DMS 273 (cell line): ENCODE measurements at regions not wholly inside any gene's neighbourhood (a gene's known extent, or its start where the extent isn't known, plus 50 kb on each side); places are given as distances from the start of the nearest gene placed in this dataset.
"Not testable (repeated sequence)": the region's sequence is repeated elsewhere in the genome, so short reads cannot be mapped to it uniquely, and the experiment has no call there.

ENCODE experiments used
- DNase-seq: peaks from one replicate; lab custom pipeline; 2025; ENCODE audit not compliant: unreplicated experiment; lab: John Stamatoyannopoulos, UW

GRCh38 chr2:78699696-78700095 is 325.8 kb upstream of the REG3G start:
- no peak for DNase-seq

GRCh38 chr2:78701546-78701945 is 324.0 kb upstream of the REG3G start:
- DNase-seq = no peak

GRCh38 chr2:78707776-78708386 is 317.6 kb upstream of the REG3G start:
- DNase-seq = no peak

- no peak for DNase-seq
Observed at GRCh38 chr2:78710632-78711375, 314.7 kb upstream of the REG3G start.

- DNase-seq = no peak
Observed at GRCh38 chr2:78715293-78715692, 310.2 kb upstream of the REG3G start.

- no peak for DNase-seq
Observed at GRCh38 chr2:78718024-78718423, 307.5 kb upstream of the REG3G start.

GRCh38 chr2:78718473-78718872 is 307.0 kb upstream of the REG3G start:
- no peak for DNase-seq

GRCh38 chr2:78721355-78722033 is 304.0 kb upstream of the REG3G start:
- DNase-seq = no peak

- no peak for DNase-seq
Observed at GRCh38 chr2:78734221-78734620, 291.3 kb upstream of the REG3G start.

GRCh38 chr2:78739282-78739681 is 286.2 kb upstream of the REG3G start:
- no peak for DNase-seq

- no peak for DNase-seq
Observed at GRCh38 chr2:78749638-78750037, 275.9 kb upstream of the REG3G start.

GRCh38 chr2:78750219-78750618 is 275.3 kb upstream of the REG3G start:
- no peak for DNase-seq

- no peak for DNase-seq
Observed at GRCh38 chr2:78754930-78755329, 270.6 kb upstream of the REG3G start.

GRCh38 chr2:78757191-78757590 is 268.3 kb upstream of the REG3G start:
- DNase-seq = no peak

GRCh38 chr2:78757640-78758039 is 267.9 kb upstream of the REG3G start:
- no peak for DNase-seq

GRCh38 chr2:78758765-78759164 is 266.7 kb upstream of the REG3G start:
- DNase-seq = not testable (repeated sequence)

- no peak for DNase-seq
Observed at GRCh38 chr2:78766459-78766858, 259.0 kb upstream of the REG3G start.

- DNase-seq = no peak
Observed at GRCh38 chr2:78768016-78768415, 257.5 kb upstream of the REG3G start.

GRCh38 chr2:78775291-78775690 is 250.2 kb upstream of the REG3G start:
- no peak for DNase-seq

GRCh38 chr2:78778756-78779510 is 246.6 kb upstream of the REG3G start:
- no peak for DNase-seq

- no peak for DNase-seq
Observed at GRCh38 chr2:78779761-78780160, 245.7 kb upstream of the REG3G start.

- no peak for DNase-seq
Observed at GRCh38 chr2:78780256-78780655, 245.2 kb upstream of the REG3G start.
